GM10266 (cell line): ENCODE measurements at regions not wholly inside any gene's neighbourhood (a gene's known extent, or its start where the extent isn't known, plus 50 kb on each side); places are given as distances from the start of the nearest gene placed in this dataset.
A peak's percentile ranks its signal among the peaks of the same experiment; 100 is the strongest.

Source experiments
- DNase-seq: peaks from one replicate; pipeline ENCODE4 v3.0.0; 2012; ENCODE audit errors: extremely low spot score
- CTCF ChIP-seq: IDR thresholded peaks from 2 replicates; pipeline ENCODE4 v1.5.1; 2012; ENCODE audit warnings: mild to moderate bottlenecking, low read depth; ENCODE audit not compliant: control insufficient read depth, insufficient read depth; ENCODE audit errors: missing control alignments

DNA sequence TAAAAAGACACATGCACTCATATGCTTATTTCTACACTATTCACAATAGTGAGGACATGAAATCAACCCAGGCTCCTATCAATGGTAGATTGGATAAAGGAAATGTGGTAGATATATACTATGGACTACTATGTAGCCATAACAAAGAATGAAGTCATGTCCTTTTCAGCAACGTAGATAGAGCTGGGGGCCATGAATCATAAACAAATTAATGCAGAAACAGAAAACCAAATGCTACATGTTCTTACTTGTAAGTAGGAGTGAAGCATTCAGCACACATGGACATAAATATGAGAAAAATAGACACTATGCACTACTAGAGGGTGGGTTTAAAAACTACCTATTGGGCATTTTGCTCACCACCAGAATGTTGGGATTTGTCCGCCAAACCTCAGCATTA lies 278.0 kb upstream of the MIS18BP1 start:
- no peak for DNase-seq
- TF ChIP-seq CTCF: no peak

GRCh38 chr14:45526715-45527549 lies 273.9 kb upstream of the MIS18BP1 start:
- TF ChIP-seq CTCF: peak; percentile 61
- DNase-seq: peak; percentile 43

- TF ChIP-seq CTCF: no peak
- no peak for DNase-seq
Observed at GRCh38 chr14:45519766-45520165, 266.8 kb upstream of the MIS18BP1 start.

- no peak for TF ChIP-seq CTCF
- no peak for DNase-seq
Observed at GRCh38 chr14:45492876-45493275, 239.9 kb upstream of the MIS18BP1 start.

DNA sequence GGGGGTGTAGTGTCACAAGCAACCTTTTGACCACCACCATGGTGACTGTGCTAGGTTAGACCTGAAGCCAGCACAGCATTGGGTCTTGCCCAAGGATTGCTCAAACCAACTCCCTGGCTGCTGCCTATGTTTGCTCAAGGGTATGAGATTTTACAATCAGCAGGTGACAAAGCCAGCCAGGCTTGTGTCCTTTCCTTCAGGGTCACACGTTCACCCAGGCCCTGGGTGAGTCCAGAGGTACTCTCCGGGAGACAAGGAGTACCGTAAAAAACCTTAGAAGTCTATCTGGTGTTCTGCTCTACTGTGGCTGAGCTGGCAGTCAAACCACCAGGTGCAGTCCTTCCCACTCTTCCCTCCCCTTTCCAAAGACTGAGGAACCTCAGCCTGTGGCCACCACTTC lies 238.9 kb upstream of the MIS18BP1 start:
- TF ChIP-seq CTCF: no peak
- no peak for DNase-seq

GRCh38 chr14:45486599-45486998 lies 233.6 kb upstream of the MIS18BP1 start:
- no peak for DNase-seq
- TF ChIP-seq CTCF: no peak

GRCh38 chr14:45467023-45467422 lies 214.0 kb upstream of the MIS18BP1 start:
- no peak for TF ChIP-seq CTCF
- DNase-seq: no peak
